Endothelial cell of umbilical vein (primary cell): ENCODE measurements at regions not wholly inside any gene's neighbourhood (a gene's known extent, or its start where the extent isn't known, plus 50 kb on each side); places are given as distances from the start of the nearest gene placed in this dataset.

Experiments used
- BruUV-seq: library from RNA; stranded (reverse); fragments of 400-500 nt; replicated peaks from 2 replicates; lab custom pipeline; 2021; lab: Mats Ljungman, UMichigan
- CTCF ChIA-PET: fragments of 300-600, 350-600 bp; sonication (Branson Sonifier 250); formaldehyde crosslinking; loops from one replicate; lab custom pipeline; 2021; ENCODE audit warnings: antibody characterized with exemption, inconsistent platforms; lab: Charles Lee
- POLR2A ChIA-PET: fragments of 300-600, 350-600 bp; sonication (Branson Sonifier 250); formaldehyde crosslinking; loops from one replicate; lab custom pipeline; 2021; ENCODE audit warnings: antibody characterized with exemption, inconsistent platforms; lab: Charles Lee
- DNase-seq: peaks from one replicate; pipeline ENCODE4 v3.0.0-alpha.2; 2011; ENCODE audit warnings: low read depth, low spot score
- FAIRE-seq: peaks from 2 replicates; lab custom pipeline; 2011; peaks lifted over from hg19 to GRCh38; lab: Jason Lieb, UNC
- H2AFZ ChIP-seq: 2 replicates; pipeline ENCODE4 v1.6.0; 2012; ENCODE audit warnings: low read depth, low read length, control low read depth, inconsistent platforms
- H3K27ac ChIP-seq: 2 replicates; pipeline ENCODE4 v1.5.1; 2011; ENCODE audit warnings: low read depth, mild to moderate bottlenecking, control low read depth, low read length, moderate library complexity; ENCODE audit not compliant: insufficient read depth
- H3K27me3 ChIP-seq, 2 experiments: 2 replicates each; pipeline versions ENCODE4 v1.6.0 to v1.6.1; 2011; ENCODE audit warnings: low read length in 2 of 2, mixed read lengths in 1 of 2; ENCODE audit not compliant: control insufficient read depth in 2 of 2, insufficient read depth in 2 of 2
- H3K36me3 ChIP-seq, 2 experiments: 2 replicates in 1 of 2; 3 replicates in 1 of 2; pipeline ENCODE4 v1.5.1; 2011; ENCODE audit warnings: low read length in 2 of 2, mild to moderate bottlenecking in 1 of 2, moderate library complexity in 1 of 2; ENCODE audit not compliant: control insufficient read depth in 2 of 2, insufficient read depth in 2 of 2; ENCODE audit errors: extremely low read depth in 1 of 2
- H3K4me1 ChIP-seq: 3 replicates; pipeline ENCODE4 v1.5.1; 2011; ENCODE audit warnings: mild to moderate bottlenecking, low read length; ENCODE audit not compliant: control insufficient read depth, insufficient read depth; ENCODE audit errors: extremely low read depth
- H3K4me2 ChIP-seq: 2 replicates; pipeline ENCODE4 v1.6.1; 2011; ENCODE audit warnings: low read length, control low read depth, mixed read lengths; ENCODE audit not compliant: insufficient read depth
- H3K4me3 ChIP-seq, 3 experiments: fragments of 200-600 bp in 1 of 3; sonication (generic), shearing (Covaris generic) in 1 of 3; replicated peaks in 1 of 3; 2 replicates each; pipeline ENCODE4 v1.5.1; 2011 to 2016; ENCODE audit warnings: control low read depth in 3 of 3, low read length in 3 of 3, mild to moderate bottlenecking in 2 of 3, inconsistent platforms in 1 of 3, low read depth in 1 of 3, moderate library complexity in 1 of 3; ENCODE audit not compliant: insufficient read depth in 1 of 3
- H3K79me2 ChIP-seq: 2 replicates; pipeline ENCODE4 v1.6.0; 2012; ENCODE audit warnings: low read length, inconsistent platforms; ENCODE audit not compliant: control insufficient read depth, insufficient read depth
- H3K9ac ChIP-seq: replicated peaks from 2 replicates; pipeline ENCODE3; 2011; ENCODE audit warnings: low read length, control low read depth; ENCODE audit not compliant: insufficient read depth; ENCODE audit errors: extremely low read depth
- H3K9me1 ChIP-seq: replicated peaks from 3 replicates; pipeline ENCODE4 v1.6.0; 2011; ENCODE audit warnings: mild to moderate bottlenecking, low read length; ENCODE audit not compliant: control insufficient read depth, insufficient read depth; ENCODE audit errors: extremely low read depth
- H3K9me3 ChIP-seq: replicated peaks from 2 replicates; pipeline ENCODE4 v1.5.1; 2012; ENCODE audit warnings: low read length, inconsistent platforms; ENCODE audit not compliant: control insufficient read depth, insufficient read depth
- H4K20me1 ChIP-seq: replicated peaks from 2 replicates; pipeline ENCODE3; 2011; ENCODE audit warnings: mild to moderate bottlenecking, low read length; ENCODE audit not compliant: control insufficient read depth, insufficient read depth; ENCODE audit errors: extremely low read depth
- CTCF ChIP-seq, 2 donors: IDR thresholded peaks; 1 replicate in 1 of 2; 2 replicates in 1 of 2; pipeline ENCODE4 v1.5.1; 2011; ENCODE audit warnings: low read length in 2 of 2, mild to moderate bottlenecking in 2 of 2, moderate library complexity in 2 of 2, control low read depth in 1 of 2, inconsistent platforms in 1 of 2, low read depth in 1 of 2; ENCODE audit not compliant: insufficient read depth in 1 of 2; ENCODE audit errors: extremely low read depth in 1 of 2
- EZH2 ChIP-seq: IDR thresholded peaks from 2 replicates; pipeline ENCODE4 v1.6.1; 2012; ENCODE audit warnings: borderline replicate concordance, low read depth, mild to moderate bottlenecking, moderate library complexity, low read length, inconsistent platforms; ENCODE audit not compliant: severe bottlenecking
- FOS ChIP-seq: IDR thresholded peaks from 2 replicates; pipeline ENCODE4 v1.6.1; 2011; ENCODE audit warnings: mild to moderate bottlenecking, low read length, moderate library complexity, borderline replicate concordance; ENCODE audit not compliant: insufficient read depth
- GATA2 ChIP-seq: IDR thresholded peaks from 2 replicates; pipeline ENCODE4 v1.7.0; 2011; ENCODE audit warnings: low read depth, mild to moderate bottlenecking, moderate library complexity, mixed read lengths, low read length; ENCODE audit not compliant: insufficient read length, insufficient read depth
- JUN ChIP-seq: IDR thresholded peaks from 2 replicates; pipeline ENCODE4 v1.6.1; 2011; ENCODE audit warnings: borderline replicate concordance, low read depth; ENCODE audit not compliant: insufficient read length, insufficient read depth
- MAX ChIP-seq: IDR thresholded peaks from 2 replicates; pipeline ENCODE4 v1.6.1; 2011; ENCODE audit not compliant: insufficient read depth, insufficient read length
- MYC ChIP-seq: IDR thresholded peaks from one replicate; pipeline ENCODE4 v1.6.1; 2011; ENCODE audit warnings: mild to moderate bottlenecking, low read depth, low read length
- POLR2A ChIP-seq: IDR thresholded peaks from 2 replicates; pipeline ENCODE4 v1.6.1; 2012; ENCODE audit warnings: low read depth, mild to moderate bottlenecking, control low read depth, low read length
- POLR2AphosphoS5 ChIP-seq: IDR thresholded peaks from 2 replicates; pipeline ENCODE4 v1.6.1; 2012; ENCODE audit warnings: low read depth, mild to moderate bottlenecking, control low read depth, low read length, moderate library complexity; ENCODE audit not compliant: insufficient read depth
- dilution Hi-C: fragments of 300-500 bp; cut with MboI; formaldehyde crosslinking; loops from one replicate; pipeline ENCODE4 v1.15.0; 2019; ENCODE audit warnings: low sequenced_read_pairs; ENCODE audit not compliant: extremely low pct_ligation_motif_present
- intact Hi-C: fragments of 100-400 bp; cut with micrococcal nuclease; formaldehyde crosslinking; loops from one replicate; pipeline ENCODE4 v1.10.0; 2022

- H3K4me3 ChIP-seq, result no peak overlapping the region
- intact Hi-C loops (loop anchor here (5.0 kb wide), 1 partner anchor 110 kb away; the partner anchor contains the start of gene SH3BP4), dilution Hi-C loops (no loop called here)
- H3K4me1 ChIP-seq, result peaks cover 19% of the 10 kb centered on the region
- no TSS peak for BruUV-seq
- H3K9me3 ChIP-seq, result no peaks in the 10 kb centered on the region
- ChIA-PET POLR2A (no interaction called here), CTCF (interaction anchor here (1.1 to 7.5 kb wide), 3 partner anchors 8 to 38 kb away, joined by 3 to 54 read pairs (median 3); no protein-coding TSS in a partner anchor)
- H3K9ac ChIP-seq, result no peak overlapping the region
- H3K9me1 ChIP-seq, result no peaks in the 10 kb centered on the region
- H3K27ac ChIP-seq, result no peak overlapping the region
- H4K20me1 ChIP-seq, result no peaks in the 10 kb centered on the region
- H3K79me2 ChIP-seq, result no peaks in the 10 kb centered on the region
- no peaks in the 10 kb centered on the region for H3K36me3 ChIP-seq
- TF ChIP-seq JUN (no peak), MYC (no peak), GATA2 (no peak), MAX (no peak), FOS (no peak), POLR2A (no peak), EZH2 (no peak), POLR2AphosphoS5 (no peak), CTCF (IDR thresholded peaks at IDR 0.05; ENCODE audit: extremely low read depth in 1 of 2, insufficient read depth in 1 of 2, low read depth in 1 of 2, low read length in 2 of 2) (no peak)
- H2AFZ ChIP-seq, result no peak overlapping the region
- H3K27me3 ChIP-seq, result no peaks in the 10 kb centered on the region
- DNase-seq (no peak), FAIRE-seq (no peak)
- H3K4me2 ChIP-seq, result no peak overlapping the region
Measured at GRCh38 chr2:234842753-234843152, 109.1 kb upstream of the SH3BP4 start.
